Ureter (tissue), 1 donor: ENCODE measurements at regions not wholly inside any gene's neighbourhood (a gene's known extent, or its start where the extent isn't known, plus 50 kb on each side); places are given as distances from the start of the nearest gene placed in this dataset.

Source experiments
- DNase-seq: peaks from one replicate; pipeline ENCODE4 v3.0.0-alpha.2; 2020; ENCODE audit warnings: low spot score
- donor health status: DM: yes; HTN: yes; CAD: no.

DNA sequence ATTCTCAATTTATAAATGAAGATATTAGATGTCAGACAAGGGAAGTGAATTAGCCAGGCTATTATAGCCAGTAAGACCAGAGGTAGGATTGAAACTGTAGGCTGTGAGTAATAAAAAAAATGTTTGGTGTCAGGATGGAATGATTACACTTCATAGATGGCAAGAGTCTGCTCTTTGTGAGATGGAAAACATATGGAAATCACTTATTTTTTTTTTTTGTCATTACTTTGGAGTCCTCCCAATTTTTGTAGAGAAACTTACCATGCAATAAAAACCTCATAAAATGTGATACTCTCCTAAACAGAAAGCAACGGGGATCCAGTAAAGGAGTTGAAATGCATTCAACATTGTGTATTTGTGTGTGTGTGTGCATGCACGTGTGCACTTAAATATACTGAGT lies 532.7 kb upstream of the CDH8 start:
- DNase-seq: no peak

- no peak for DNase-seq
Measured at GRCh38 chr16:62565706-62566105, 529.5 kb upstream of the CDH8 start.

DNA sequence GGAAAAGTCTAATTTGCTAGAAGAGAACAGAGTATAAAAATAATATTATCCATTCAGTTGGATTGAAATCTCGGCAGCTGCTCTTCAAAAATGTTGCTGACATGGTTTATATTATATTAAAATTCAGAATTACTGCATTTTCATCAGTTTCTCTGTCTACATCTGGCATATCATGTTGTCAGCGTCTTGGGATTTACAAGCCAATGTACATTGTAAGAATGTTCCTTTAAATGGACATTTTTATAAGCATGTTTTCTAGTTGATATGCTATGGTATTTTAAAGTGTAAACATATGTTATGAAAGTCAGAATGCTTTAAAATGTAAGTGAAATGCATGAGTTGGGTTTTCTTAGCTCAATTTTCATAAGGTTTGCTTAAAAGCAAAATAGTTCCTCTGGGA lies 528.1 kb upstream of the CDH8 start:
- DNase-seq: no peak

DNA sequence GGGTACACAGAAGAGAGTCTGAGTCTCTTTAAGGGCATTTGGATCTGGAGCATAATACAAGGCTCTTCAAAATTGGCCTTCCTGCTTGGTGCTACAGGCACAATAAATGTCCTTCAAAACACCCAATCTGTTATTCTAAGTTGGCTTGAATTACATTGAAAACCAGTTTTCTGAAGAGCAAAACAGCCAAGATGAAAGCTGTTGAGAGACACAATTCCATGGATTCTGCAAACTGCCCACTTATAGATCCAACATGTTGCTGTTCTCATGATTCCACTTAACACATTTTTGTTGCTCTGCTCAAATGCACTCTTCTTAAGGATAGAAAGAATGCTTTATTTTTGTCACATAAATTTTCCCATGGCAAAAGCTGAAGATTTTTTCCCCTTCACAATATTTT lies 525.9 kb upstream of the CDH8 start:
- no peak for DNase-seq

DNA sequence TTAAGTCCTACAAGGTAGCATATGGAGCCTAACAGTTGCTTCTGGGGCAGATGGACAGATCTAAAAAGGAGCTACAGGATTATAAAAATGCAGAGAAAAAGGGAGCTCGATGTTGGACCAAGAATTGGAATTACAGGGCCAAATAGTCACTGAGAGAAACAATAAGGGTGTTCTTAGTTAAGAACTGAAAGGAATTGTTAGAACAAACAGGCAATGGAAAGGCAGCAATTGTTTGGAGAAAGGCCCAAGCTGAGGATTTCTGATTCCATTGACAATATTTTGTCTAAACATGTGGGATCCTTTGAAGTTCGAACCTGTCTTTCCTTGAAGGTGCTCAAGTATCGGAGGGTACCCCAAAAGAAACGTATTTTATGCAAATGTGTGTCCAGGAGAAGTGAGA lies 513.6 kb upstream of the CDH8 start:
- DNase-seq: no peak

DNA sequence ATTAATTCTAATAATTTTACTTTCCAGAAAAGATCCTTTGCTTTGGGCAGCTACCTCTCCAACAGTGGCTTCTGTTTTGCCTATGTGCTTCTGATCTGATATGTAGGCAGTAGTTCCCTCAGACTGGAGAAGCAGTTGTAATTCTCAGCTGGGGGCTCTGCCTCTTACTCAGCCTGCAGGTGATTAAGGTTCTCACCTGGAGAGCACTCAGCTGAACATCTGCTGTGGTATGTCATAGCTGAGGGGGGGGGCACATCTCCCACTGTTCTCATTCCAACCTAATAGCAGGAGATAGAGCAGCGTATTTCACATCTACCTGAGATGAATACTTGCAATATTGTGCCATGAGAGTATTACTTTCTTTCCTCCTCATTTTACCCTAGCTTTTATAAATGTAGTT lies 511.9 kb upstream of the CDH8 start:
- no peak for DNase-seq

DNA sequence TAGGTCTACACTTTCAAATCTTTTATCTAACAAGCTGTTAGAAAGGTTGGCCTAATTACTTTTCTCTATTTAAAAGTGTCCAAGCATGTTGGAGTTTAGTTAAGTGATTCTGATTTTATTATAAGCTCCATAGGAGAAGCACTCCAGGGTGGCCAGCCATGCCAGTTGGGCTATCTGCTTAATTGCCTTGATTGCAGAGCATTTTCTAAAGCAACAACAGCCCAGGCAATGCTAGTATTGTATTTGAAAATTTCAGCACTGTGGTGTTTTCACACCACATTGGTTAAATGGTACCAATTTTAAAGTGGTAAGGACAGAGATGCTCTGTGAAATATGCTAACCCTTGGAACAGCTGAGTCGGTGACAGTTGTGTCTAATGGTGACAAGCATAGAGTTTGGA lies 510.5 kb upstream of the CDH8 start:
- DNase-seq: no peak

- DNase-seq: no peak
Measured at GRCh38 chr16:62545039-62545438, 508.8 kb upstream of the CDH8 start.

GRCh38 chr16:62543516-62543915 lies 507.3 kb upstream of the CDH8 start:
- no peak for DNase-seq

DNA sequence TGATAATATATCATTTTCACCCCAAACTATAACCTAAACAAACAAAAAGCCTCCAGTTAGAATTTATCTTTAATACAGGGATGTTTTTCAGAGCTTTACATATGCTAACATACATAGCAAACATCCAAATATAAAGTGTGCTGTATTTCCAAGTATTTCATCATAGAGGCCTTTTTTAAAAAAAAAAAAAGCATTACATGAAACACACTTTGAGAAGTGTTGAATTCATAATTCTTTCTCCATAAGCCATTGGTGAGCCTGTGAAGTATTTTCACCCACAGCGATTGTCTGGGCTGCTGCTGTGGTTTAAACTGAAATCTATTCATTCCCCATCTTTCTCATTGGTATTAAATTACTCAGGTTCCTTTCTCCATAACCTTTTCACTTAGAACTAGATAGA lies 503.4 kb upstream of the CDH8 start:
- DNase-seq: no peak

GRCh38 chr16:62530426-62530825 lies 494.2 kb upstream of the CDH8 start:
- no peak for DNase-seq

DNA sequence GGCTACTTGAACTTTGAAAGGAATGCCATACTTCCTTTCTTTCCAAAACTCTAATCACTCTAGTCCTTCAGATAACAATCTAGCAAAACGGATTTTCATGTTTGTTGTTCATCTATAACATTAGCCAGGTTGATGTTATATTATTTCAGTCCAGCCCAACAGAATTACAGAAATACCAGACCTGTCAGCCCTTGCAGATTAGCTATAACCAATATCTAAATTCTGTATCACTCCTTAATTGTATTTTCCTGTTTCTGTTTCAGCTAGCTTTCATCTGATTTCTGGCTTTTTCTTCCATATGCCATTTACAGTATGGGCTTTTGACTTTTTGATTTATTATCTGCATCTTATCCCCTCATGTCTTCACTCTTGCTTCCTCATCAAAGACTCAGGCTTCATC lies 479.8 kb upstream of the CDH8 start:
- DNase-seq: no peak

- DNase-seq: no peak
Measured at GRCh38 chr16:62503073-62503472, 466.8 kb upstream of the CDH8 start.

- DNase-seq: no peak
Measured at GRCh38 chr16:62478903-62479458, 442.7 kb upstream of the CDH8 start.

DNA sequence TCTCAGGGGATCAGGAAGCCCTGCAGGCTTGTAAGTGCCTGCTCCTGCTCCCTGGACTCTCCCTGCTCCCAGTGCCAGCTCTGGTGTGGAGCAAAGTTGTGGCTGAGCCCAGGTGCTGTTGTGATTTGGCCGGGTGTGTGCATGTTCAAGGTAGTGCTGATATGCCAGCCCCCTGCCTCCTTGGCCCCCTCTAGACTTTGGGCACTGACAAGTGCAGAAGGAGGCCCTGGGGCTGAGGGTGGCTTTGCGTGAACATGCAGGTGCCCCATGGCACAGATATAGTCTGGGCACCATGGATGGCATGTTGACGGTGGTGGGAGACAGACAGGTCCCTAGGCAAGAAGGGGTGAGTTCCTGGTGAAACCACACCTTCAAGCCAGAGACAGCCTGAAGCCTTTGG lies 441.6 kb upstream of the CDH8 start:
- no peak for DNase-seq

DNA sequence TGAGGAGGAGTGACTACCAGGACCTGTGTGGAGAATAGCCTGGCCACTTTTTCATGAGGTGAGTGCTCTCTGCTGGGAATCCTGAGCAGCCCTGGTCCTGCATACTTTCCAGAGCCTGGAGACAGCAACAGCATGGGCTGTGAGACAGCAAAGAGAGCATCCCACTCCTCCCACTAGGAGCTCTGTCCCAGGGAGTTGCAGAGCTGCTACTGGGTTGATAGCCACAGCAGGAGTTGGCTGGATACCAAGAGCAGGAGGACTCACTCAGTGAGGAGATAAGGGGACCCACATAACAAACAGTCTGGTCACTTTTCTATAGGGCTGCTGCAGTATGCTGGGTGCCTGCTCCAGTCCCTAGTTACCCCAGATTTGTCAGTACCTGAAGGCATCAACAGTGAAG lies 439.3 kb upstream of the CDH8 start:
- DNase-seq: no peak

DNA sequence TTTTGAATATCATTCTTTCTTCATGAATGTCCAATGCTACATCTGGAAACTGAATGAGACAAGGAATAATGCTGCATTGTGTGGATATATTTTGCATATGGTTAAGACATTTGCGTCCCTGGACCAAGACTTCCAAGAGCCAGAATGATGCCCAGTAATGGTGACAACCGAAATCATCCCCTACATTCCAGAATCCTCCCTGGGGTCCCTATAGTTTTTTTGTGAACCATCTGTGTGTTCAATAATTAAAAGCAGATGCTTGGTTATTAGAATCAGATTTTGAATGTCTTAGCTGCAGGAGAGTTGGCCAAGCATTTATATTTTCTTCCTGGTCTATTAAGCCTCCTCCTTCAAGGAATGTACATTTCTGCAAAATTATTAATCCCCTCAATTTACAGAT lies 426.7 kb upstream of the CDH8 start:
- no peak for DNase-seq

- no peak for DNase-seq
Measured at GRCh38 chr16:62450291-62450690, 414.1 kb upstream of the CDH8 start.

GRCh38 chr16:62445909-62446308 lies 409.7 kb upstream of the CDH8 start:
- DNase-seq: no peak

GRCh38 chr16:62424206-62424605 lies 388.0 kb upstream of the CDH8 start:
- no peak for DNase-seq

- DNase-seq: no peak
Measured at GRCh38 chr16:62408760-62409159, 372.5 kb upstream of the CDH8 start.

DNA sequence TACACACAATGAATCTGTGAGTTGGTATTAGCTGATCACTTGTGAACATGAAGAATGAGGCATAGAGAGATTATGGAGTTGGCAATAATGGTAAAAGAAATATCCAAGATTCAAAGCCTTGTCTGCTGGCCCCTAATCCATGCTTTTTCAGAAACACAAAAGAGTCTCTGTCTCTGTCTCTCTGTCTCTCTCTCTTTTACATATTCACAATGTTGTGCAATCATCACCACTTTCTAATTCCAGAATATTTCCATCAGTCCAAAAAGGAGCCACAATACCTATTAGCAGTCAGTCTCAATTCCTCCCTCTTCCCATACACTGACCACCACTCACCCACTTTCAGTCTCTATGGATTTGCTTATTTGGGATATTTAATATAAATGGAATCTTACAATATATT lies 370.1 kb upstream of the CDH8 start:
- DNase-seq: no peak

DNA sequence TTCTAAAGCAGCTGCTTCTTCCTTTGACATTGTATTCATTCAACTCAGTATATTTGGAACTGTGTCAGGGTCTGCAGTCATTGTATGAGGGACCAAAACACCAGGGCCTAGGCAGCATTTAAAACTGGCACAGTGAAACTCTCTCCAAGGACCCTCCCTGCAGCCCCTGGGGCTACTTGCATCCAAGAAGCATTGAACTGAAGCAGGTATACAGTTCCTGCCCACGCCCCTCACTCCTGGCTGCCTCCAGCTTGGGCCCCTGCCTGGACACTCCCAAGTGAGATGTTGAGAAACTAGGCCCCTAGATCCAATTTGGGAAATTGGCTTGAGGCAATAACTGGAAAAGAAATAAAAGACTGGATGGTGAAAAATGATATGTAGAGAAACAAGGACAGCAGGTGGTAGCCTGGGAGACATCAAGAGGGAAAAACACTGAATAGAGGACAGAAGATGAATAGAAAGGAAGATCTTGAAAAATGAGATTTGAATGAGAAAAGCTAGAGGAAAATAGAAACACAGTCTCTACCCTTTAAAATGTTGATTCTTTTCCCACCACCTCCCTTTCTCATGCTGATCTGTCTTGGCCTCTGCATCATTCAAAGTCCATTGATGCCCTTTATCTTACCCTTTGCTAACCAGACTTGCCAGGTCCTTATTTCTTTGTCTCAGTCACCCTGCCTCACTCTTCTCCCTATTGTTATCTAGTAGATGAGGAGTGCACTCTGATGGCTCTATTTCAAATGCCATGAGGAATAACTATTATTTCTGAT lies 368.8 kb upstream of the CDH8 start:
- no peak for DNase-seq

DNA sequence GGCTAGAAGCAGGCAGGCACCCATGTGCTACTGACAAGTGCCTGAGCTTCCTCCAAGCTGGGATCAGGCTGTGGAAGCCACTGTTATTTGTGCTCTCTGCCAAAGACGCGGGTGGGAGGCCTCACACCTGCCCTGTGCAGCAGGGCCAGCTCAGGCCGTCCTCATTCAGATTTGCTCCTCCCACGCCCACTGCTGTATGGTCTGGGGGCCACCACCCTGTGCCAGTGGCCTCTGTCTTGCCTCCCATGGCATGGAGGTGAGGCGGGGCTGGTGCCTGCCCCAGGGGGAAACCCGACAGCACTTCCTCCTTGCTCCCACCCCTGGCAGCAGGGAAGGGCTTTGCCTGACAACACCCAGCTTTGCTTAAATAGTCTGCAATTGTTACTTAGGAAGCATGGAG lies 356.5 kb upstream of the CDH8 start:
- DNase-seq: no peak
